Fibroblast of peridontal ligament (primary cell): ENCODE measurements at regions not wholly inside any gene's neighbourhood (a gene's known extent, or its start where the extent isn't known, plus 50 kb on each side); places are given as distances from the start of the nearest gene placed in this dataset.
"Not testable (repeated sequence)": the region's sequence is repeated elsewhere in the genome, so short reads cannot be mapped to it uniquely, and the experiment has no call there.

ENCODE experiments used
- DNase-seq: peaks from one replicate; pipeline ENCODE4 v3.0.0-alpha.2; 2010; ENCODE audit errors: extremely low read depth

DNA sequence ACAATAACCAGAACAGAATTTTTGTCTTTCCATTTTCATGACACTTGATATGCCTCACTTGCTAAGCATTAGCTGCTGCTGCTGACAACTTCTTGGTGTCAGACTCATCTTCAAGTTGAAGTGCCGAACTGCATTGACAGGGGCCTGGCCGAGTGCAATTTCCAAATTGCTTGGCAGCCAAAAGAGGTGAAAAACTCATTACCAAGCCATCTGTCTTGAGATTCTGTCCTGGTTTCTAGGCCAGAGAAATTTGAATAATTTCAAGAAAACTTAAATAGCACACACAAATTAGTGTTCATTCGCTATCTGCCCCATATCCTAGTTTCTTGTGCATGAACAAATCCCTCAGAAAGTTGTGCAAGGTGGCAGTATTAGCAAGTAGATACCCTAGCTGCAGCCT, 165.3 kb upstream of the RASSF8 start:
- no peak for DNase-seq

DNA sequence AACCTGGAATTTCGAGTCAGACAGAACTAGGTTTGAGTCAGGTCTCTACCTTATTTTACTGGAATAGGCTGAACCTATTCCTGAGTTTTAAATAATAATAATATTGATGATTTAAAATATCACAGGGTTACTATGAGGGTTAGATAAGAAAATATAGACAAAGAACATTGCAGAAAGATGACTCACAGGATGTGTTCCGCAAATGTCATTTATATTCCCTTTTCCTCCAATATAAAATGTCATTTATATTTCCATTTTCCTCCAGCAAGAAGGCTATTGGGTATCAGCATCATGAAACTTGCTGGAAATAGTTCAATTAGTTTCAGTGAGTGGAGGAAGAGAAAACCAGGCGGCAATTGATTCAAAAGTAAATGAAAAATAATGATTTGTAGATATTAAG, 163.9 kb upstream of the RASSF8 start:
- no peak for DNase-seq

DNA sequence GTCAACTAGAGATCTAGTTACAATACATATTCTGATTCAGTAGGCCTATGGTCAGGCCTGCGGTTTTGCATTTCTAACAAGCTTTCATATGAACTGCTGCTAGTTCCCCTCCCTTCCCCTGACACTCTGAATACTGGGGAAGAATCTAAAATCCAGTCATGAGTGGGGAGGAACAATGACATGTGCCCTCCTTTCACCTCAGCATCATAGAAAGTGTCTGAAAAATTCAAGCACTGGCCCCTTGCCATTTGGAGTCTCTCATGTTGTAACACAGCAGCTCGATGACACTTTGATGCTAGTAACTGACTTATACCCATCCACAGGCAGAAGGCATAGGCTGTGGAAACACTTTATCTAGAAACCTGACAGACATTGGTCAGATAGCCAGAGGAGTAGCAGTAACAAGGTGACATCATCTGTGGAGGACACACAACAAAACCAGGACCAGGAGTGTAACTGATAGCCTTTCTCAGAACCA, 161.9 kb upstream of the RASSF8 start:
- peak; percentile 22 for DNase-seq

DNA sequence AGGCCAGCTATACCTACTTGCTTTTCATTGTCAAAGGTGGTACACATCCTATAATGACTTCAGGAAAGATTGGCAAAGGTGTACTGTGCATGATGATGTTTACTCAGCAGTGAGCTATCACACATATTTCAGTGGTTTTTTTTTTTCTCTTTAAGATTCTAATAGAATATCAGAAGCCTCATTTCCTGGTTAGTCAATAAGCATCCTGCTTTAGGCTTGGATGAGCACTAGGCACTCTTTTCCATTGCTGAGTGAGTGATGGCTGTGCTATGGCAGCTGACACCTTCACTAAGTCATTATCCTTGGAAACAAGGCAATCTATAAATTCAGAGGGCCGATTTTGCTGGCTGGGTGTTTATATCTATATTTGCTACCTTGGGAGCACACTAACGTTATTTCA, 161.1 kb upstream of the RASSF8 start:
- DNase-seq = no peak

DNA sequence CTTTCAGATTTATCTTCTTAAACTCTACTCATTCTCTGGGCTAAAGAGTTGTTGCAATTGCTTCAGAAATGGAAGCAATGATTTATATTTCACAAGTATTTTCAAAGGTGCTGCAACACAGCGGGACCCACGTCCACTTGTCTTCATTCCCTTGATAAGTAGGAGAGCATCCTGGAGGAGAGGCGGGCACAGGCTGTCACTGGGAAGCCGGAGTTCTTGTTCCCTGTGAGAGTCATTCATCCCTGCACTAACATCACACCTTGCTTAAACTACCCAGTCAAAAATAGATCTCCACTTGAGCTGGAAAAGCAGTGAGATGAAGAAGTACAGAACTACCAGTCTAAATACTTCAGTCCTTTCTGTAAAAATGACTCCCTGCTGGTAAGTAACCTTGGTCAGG, 160.5 kb upstream of the RASSF8 start:
- no peak for DNase-seq

DNA sequence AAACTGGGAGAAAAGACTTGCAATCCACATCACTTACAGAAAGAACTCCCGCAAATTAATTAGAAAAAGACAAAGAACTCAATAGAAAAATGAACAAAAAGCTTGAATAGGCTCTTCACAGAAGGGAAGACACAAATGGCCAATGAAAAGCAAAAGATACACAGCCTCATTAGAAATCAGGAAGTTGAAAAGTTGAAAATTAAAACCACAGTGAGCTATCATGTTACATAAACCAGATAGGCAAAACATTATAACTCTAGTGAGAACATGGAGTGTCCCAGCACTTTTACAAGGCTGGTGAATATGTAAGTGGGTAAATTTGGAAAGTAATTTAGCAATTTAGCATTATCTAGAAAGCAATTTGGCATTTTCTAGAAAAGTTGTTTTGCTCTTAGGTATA, 158.4 kb upstream of the RASSF8 start:
- DNase-seq = peak; percentile 26

DNA sequence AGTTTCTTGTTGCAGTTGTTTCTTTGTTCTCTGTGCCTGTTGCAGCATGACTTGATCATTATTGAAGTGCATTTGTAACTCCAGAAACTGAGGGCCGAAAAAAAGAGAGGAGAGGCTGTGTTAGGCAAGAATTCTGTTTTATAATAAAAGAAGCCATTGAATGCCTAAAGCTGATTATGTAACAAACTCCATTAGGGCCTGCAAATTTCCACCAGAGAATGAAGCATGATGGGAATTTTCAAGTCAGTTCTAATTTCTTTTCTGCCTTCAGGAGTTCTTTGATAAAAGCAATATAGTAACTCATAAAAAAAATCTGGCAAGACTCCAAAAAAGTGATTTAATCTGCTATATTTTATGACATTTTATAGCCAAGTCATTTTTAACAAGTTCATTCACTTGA, 156.7 kb upstream of the RASSF8 start:
- DNase-seq = no peak

DNA sequence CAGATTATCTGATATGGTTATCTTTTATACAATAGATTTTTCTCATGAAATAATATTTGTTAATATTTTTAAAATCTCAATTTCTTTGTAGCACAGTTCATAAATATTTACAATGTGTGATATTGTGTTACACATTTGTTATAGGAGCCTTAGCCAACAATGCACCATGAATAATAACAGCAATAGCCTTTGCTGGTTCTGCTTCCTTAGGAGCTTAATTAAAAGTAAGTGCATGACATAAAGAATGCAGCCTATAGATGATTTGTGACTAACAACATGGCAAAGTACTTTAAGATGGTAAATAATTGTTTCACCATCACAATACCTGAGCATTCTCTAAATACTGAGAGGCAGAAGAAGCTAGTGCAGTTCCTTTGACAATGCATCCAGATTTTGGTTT, 156.3 kb upstream of the RASSF8 start:
- no peak for DNase-seq

DNA sequence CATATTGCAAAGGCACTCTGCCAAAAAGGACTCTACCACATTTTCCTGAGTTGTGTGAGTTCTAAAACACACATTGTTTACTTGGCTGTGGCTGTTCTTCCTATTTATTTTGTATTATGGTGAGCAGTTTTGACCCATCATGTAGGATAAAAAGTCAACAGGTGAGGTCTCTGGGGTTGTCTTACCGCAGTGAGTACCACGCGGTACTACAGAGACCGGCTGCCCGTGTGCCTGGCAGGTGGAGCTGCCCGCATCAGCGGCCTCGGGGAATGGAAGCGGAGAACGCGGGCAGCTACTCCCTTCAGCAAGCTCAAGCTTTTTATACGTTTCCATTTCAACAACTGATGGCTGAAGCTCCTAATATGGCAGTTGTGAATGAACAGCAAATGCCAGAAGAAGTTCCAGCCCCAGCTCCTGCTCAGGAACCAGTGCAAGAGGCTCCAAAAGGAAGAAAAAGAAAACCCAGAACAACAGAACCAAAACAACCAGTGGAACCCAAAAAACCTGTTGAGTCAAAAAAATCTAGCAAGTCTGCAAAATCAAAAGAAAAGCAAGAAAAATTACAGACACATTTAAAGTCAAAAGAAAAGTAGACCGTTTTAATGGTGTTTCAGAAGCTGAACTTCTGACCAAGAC, 155.3 kb upstream of the RASSF8 start:
- DNase-seq = not testable (repeated sequence)

DNA sequence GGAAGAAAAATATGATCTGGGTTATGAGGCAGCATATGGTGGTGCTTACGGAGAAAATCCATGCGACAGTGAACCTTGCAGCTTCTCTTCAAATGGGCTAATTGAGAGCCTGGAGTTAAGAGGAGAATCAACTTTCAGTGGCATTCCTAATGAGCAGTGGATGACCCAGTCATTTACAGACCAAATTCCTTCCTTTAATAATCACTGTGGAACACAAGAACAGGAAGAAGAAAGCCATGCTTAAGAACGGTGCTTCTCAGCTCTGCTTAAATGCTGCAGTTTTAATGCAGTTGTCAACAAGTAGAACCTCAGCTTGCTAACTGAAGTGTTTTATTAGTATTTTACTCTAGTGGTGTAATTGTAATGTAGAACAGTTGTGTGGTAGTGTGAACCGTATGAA, 154.2 kb upstream of the RASSF8 start:
- DNase-seq = not testable (repeated sequence)

DNA sequence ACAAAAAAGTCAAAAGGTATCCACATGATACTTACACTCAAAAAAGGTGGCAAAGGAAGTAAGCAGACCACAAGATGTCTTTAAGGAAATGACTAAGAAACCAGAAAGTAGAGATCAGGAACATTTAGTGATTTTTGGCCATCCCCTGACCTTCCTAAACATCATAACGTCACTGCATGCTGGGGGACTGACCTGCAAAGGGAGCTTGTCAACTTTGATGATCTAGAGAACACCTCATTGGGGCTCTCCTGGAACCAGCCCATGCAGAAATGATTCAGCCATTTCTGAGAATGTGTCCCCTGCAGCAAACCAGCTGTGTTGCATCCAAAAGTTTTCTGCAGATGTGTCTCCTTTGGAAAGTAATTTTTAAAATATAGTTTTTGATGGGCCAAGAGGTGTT, 152.2 kb upstream of the RASSF8 start:
- no peak for DNase-seq

DNA sequence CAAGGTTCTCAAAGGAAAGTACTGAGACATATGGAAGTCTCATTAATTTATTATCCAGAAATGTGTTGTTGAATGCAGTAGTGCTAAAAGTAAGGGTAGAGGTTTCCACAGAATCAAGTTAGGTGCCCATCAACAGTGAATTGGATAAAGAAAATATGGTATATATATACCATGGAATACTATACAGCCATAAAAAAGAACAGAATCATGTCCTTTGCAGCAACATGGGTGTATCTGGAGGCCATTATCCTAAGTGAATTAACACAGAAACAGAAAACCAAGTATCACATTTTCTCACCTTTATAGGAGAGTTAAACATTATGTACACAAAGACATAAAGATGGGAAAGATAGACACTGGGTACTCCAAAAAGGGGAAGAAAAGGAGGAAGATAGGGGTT, 149.9 kb upstream of the RASSF8 start:
- DNase-seq = no peak

DNA sequence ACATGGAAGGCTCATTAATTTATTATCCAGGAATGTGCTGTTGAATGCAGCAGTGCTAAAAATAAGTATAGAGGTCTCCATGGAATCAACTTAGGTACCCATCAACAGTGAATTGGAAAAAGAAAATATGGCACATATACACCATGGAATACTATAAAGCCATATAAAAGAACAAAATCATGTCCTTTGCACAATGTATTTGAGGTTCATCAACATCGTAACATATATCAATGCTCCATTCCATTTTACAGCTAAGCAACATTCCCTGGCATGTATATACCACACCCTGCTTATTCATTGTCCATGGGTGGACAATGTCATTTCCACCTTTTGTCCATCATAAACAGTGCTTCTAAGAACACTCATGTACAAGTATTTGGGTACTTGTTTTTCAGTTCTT, 147.8 kb upstream of the RASSF8 start:
- DNase-seq = no peak

DNA sequence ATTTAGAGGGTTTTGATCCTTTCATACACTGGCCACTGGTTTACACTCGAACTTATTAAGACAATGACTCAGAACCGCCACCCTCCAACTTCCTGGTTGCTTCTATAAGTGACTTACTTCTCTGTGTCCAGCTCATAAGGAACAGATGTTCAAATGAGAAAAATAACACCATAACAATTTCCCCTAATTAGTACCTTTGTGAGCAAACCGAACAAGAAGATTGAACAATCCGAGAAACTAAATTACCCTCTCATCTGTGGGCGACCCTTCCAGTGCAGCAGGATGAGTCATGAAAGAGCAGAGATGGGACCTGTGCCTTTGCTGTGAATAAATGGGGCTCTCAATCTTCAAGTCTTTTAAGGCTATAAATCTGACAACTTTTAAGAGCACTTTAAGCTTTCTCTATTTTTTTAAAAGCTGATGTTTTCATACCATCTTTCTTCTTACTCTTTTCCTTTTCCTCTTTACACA, 146.8 kb upstream of the RASSF8 start:
- peak; percentile 60 for DNase-seq

DNA sequence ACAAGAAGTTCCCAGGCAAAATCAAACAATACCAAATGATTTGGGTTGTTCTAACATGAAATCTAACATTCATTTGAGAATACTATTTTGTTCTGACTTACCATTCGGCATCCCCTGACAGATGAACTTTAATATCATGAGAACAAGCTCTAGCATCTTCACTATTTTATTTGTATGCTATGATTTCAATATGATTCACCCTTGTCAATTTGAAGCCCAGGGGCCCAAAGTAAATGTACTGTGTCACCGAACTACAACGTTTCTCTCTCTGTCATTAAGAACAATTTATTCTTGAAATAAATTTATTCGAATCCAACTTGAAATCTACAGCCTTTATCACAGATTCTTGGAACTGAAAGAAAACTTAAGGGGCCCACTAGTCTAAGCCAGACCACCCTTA, 146.2 kb upstream of the RASSF8 start:
- DNase-seq = no peak

DNA sequence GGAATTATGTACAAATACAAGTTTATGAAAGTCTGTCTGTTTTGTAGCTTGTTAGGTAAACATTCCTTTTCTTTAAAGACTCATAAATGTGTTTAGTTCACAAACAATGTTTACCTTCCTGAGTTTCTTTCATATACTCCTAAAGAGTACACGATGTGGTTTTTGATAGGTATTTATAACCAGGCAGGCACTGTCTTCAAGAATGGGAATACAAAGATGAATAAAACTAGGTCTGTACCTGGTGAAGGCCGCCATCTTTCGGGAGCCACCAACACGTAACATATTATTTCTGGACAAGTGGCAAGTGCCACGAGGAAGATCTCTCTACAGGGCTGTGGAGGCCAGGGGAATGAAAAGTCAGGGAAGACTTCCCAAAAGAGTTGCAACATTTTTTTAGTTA, 144.6 kb upstream of the RASSF8 start:
- no peak for DNase-seq

DNA sequence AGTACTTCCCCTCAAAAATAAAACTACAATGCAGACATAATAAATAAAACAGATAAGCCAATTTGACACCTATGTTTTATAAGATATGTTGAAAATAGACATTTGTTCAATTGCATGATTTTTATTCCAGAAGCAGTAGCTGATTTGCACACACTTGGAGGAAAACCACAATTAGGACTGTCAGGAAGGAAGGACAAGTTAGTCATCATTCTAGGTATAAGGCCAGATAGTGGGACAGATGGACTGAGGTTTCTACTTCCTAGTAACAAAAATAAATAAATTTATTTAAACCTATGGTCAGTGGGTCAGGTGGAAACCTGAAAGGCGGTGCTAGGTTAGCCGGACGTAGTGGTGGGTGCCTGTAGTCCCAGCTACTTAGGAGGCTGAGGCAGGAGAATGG, 141.8 kb upstream of the RASSF8 start:
- no peak for DNase-seq

DNA sequence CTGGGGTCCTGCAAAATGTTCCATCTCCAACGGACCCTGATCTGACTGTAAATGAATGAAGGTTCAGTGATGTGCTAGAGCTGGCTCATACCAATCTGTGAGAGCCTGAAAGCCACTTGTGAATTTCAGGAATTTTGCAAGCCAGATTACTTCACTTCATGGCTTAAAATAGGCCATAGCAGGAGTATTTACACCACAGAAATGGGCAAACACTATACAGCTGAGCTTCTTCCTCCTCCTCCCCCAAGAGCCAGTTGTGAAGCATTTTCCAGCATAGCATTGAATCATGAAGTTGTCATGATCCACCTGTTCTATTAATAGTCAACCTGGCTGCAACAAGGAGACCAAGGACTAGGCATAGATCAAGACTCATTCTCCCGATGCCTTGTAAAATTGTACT, 141.3 kb upstream of the RASSF8 start:
- DNase-seq = no peak

DNA sequence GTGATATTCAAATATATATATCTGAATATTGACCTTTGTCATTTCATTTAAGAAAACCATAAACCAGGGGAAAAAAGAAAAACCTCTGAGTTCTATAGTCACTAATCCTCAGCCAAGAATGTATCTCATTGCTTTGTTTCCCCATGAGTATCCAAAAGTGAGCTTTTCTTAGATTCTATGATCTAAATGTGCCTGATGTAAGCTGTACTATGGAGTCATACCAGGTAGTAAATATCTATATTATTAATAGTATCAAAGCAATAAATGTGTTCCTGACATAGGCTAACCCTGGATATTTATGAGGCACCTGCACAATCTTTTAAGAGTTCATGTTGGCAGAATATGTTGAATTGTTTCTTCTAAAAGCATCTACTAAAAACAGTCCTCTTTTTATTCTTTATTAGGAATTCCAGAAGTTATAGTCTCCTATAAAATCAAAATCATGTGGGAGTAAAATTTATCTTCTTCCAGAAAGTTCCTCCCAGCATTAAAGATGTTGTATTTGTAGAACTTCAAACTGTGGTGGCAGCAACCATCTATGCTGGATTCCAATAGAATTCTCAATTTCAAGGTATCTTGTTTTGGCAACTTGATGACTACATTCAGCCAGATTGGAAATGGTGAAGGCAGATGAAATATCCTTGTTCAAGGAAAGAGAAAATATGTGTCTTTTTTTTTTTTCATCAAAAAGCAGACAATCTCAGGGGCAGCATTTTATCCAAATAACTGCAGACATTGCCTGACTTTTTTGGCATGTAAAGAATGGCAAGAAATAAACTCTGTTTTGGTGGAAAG, 139.7 kb upstream of the RASSF8 start:
- DNase-seq = no peak

DNA sequence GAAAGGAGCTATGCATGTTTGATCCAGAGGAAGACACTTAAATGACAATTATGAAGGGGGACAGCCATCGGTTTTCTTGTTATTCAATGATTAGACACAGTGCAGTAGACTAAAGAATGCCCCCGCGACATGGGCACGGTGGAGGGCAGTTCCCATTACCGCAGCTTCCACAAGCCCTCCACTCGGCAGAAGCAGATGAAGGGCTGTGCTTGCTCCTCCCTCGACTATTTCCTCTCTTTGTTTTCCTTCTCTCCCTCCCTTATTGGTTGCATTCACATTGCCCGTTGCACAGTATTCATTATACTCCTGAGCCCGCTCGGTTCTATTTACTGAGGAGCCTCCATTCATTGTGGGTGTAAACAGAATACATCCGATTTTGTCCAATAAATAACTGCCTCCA, 138.8 kb upstream of the RASSF8 start:
- no peak for DNase-seq

DNA sequence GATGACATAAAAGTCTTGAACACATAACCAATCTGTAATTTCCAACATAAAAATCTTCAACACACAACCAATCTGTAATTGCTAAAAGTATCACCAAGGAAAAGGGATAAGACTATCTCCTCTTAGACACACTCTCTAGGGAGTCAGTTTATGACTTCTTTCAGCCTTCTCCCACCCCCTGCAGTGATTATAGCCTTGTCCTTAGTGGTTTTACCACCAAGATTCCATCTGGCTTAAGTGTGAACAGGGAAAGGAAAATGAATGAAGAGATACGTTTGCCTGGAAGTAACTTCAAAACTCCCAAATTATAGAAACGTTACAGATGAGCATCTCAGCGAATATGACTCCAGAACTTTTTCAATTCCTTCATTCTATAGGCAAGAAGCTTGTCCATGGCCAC, 136.2 kb upstream of the RASSF8 start:
- no peak for DNase-seq

DNA sequence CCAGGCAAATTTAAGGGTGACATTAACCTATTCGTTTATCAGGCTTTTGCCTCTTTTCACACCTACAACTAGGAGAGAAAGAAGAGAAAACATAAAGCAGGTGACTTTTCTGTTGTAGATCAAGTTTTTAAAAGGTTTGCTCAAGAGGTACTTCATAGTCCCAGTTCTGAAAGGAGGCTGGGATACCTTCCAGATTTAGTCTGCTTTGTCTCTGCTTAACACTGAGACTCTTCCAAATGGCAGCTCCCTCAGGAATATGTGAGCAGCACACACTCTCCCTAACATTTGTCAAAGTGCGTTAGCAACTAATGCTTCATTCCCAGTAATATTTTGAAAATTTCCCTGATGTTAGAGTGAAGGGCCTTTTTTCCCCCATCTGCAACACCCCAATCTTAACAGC, 133.7 kb upstream of the RASSF8 start:
- DNase-seq = no peak

DNA sequence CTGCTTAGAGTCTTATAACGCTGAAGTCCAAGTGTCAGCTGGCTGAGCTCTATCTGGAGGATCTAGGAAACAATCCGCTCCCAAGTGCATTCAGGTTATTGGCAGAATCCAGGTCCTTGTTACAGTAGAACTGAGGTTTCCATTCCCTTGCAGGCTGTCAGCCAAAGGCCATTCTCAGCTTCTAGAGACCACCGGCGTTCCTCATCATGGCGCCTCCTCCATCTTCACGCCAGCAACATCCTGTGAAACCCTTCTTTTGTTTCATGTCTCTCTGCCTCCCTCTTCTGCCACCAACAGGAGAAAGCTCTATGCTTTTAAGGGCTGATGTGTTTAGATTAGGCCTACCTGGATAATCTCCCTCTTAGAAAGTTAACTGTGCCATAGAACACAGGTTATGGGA, 133.0 kb upstream of the RASSF8 start:
- DNase-seq = no peak

DNA sequence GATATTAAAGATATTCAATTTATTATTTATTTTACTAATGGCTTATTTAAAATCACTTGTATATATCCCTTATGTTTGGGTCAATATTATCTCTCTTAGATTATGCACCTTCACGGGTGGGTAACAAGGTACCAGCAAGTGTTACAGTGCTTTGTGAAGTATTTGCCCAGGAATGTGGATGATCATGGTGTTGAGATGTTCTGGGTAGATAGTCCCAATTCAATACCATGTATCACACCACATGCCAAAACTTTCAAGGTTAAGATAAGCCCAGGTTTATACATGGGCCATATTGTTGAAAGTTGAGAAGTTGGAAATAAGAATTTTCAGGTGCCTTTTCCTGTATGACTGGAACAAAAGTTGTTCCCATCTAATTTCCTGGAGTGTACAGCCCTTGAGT, 131.3 kb upstream of the RASSF8 start:
- DNase-seq = no peak
